Fibroblast of lung (primary cell): ENCODE measurements at regions not wholly inside any gene's neighbourhood (a gene's known extent, or its start where the extent isn't known, plus 50 kb on each side); places are given as distances from the start of the nearest gene placed in this dataset.

Experiments
- DNase-seq, 2 donors: peaks; one replicate each; pipeline versions ENCODE4 v3.0.0 to v3.0.0-alpha.2; 2010; ENCODE audit warnings: low read depth in 2 of 2
- H2AFZ ChIP-seq: 2 replicates; pipeline ENCODE4 v1.5.1; 2012; ENCODE audit warnings: low read length, control low read depth, inconsistent platforms
- H3K27ac ChIP-seq: 2 replicates; pipeline ENCODE4 v1.5.1; 2011; ENCODE audit warnings: low read length, control low read depth; ENCODE audit not compliant: insufficient read depth
- H3K27me3 ChIP-seq: 2 replicates; pipeline ENCODE4 v1.5.1; 2011; ENCODE audit warnings: mild to moderate bottlenecking, low read length; ENCODE audit not compliant: control insufficient read depth, insufficient read depth
- H3K36me3 ChIP-seq: 2 replicates; pipeline ENCODE4 v1.5.1; 2011; ENCODE audit warnings: low read length; ENCODE audit not compliant: control insufficient read depth, insufficient read depth
- H3K4me1 ChIP-seq: 2 replicates; pipeline ENCODE4 v1.5.1; 2011; ENCODE audit warnings: low read length; ENCODE audit not compliant: control insufficient read depth, insufficient read depth; ENCODE audit errors: extremely low read depth
- H3K4me2 ChIP-seq: 2 replicates; pipeline ENCODE4 v1.5.1; 2011; ENCODE audit warnings: low read length, control low read depth; ENCODE audit not compliant: insufficient read depth; ENCODE audit errors: extremely low read depth
- H3K4me3 ChIP-seq, 4 experiments: fragments of 200-600 bp in 1 of 4; sonication (generic) in 1 of 4; replicated peaks in 1 of 4; 2 replicates each; pipeline ENCODE4 v1.5.1; 2011 to 2016; ENCODE audit warnings: low read length in 4 of 4, low read depth in 3 of 4, mild to moderate bottlenecking in 3 of 4, control low read depth in 2 of 4, inconsistent platforms in 1 of 4, mixed read lengths in 1 of 4; ENCODE audit not compliant: insufficient read depth in 1 of 4; ENCODE audit errors: control extremely low read depth in 1 of 4
- H3K79me2 ChIP-seq: 2 replicates; pipeline ENCODE4 v1.5.1; 2012; ENCODE audit warnings: mild to moderate bottlenecking, low read length, inconsistent platforms; ENCODE audit not compliant: control insufficient read depth, insufficient read depth
- H3K9ac ChIP-seq: 2 replicates; pipeline ENCODE4 v1.5.1; 2011; ENCODE audit warnings: mild to moderate bottlenecking, low read length, control low read depth; ENCODE audit not compliant: insufficient read depth
- H3K9me3 ChIP-seq: 2 replicates; pipeline ENCODE4 v1.5.1; 2012; ENCODE audit warnings: low read depth, low read length; ENCODE audit not compliant: control insufficient read depth, insufficient read depth
- H4K20me1 ChIP-seq: 2 replicates; pipeline ENCODE4 v1.5.1; 2011; ENCODE audit warnings: low read length; ENCODE audit not compliant: control insufficient read depth, insufficient read depth; ENCODE audit errors: extremely low read depth
- EZH2 ChIP-seq: IDR thresholded peaks from 2 replicates; pipeline ENCODE4 v1.5.1; 2012; ENCODE audit warnings: low read length, control low read depth, mild to moderate bottlenecking; ENCODE audit errors: missing control alignments
- TF ChIP-seq, protein P1 (sequence below), 2 donors: IDR thresholded peaks in 1 of 2; conservative IDR thresholded peaks in 1 of 2; 1 replicate in 1 of 2; 2 replicates in 1 of 2; pipeline ENCODE4 v1.5.1; 2011 to 2012; ENCODE audit warnings: low read length in 2 of 2, control low read depth in 1 of 2, inconsistent platforms in 1 of 2, low read depth in 1 of 2, mild to moderate bottlenecking in 1 of 2

DNA sequence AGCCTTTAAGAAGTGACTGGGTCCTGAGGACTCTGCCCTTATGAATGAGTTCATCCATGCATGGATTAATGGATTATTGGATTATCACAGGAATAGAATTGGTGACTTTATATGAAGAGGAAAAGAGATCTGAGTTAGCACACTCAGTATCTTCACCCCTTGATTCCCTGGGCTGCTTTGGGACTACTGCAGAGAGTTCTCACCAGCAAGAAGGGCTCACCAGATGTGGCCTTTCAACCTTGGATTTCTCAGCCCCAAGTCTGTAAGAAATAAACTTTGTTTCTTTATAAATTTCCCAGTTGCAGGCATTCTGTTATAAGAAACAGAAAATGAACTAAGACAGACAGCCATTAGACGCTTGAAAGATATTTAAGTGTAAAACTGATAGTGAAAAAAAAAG lies 509.2 kb downstream of the FLRT2 start:
- Histone ChIP-seq H3K27me3 (no peaks in the 10 kb centered on the region), H3K4me1 (no peaks in the 10 kb centered on the region), H4K20me1 (no peaks in the 10 kb centered on the region), H3K79me2 (no peaks in the 10 kb centered on the region), H3K36me3 (no peaks in the 10 kb centered on the region), H3K9me3 (no peaks in the 10 kb centered on the region), H3K27ac (no peak overlapping the region), H2AFZ (no peak overlapping the region), H3K9ac (no peak overlapping the region), H3K4me2 (no peak overlapping the region), H3K4me3 (no peak overlapping the region)
- no peak for DNase-seq
- TF ChIP-seq, protein P1, sequence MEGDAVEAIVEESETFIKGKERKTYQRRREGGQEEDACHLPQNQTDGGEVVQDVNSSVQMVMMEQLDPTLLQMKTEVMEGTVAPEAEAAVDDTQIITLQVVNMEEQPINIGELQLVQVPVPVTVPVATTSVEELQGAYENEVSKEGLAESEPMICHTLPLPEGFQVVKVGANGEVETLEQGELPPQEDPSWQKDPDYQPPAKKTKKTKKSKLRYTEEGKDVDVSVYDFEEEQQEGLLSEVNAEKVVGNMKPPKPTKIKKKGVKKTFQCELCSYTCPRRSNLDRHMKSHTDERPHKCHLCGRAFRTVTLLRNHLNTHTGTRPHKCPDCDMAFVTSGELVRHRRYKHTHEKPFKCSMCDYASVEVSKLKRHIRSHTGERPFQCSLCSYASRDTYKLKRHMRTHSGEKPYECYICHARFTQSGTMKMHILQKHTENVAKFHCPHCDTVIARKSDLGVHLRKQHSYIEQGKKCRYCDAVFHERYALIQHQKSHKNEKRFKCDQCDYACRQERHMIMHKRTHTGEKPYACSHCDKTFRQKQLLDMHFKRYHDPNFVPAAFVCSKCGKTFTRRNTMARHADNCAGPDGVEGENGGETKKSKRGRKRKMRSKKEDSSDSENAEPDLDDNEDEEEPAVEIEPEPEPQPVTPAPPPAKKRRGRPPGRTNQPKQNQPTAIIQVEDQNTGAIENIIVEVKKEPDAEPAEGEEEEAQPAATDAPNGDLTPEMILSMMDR (conservative IDR thresholded peaks at IDR 0.05 in 1 of 2, IDR thresholded peaks at IDR 0.05 in 1 of 2; ENCODE audit: low read depth in 1 of 2, low read length in 2 of 2), result no peak
- no peak for TF ChIP-seq EZH2

GRCh38 chr14:86038387-86039042 lies 508.6 kb downstream of the FLRT2 start:
- peak; percentile 33 to 71 for DNase-seq
- H3K27ac ChIP-seq, result no peak overlapping the region
- H3K4me2 ChIP-seq, result no peak overlapping the region
- H3K9ac ChIP-seq, result no peak overlapping the region
- no peaks in the 10 kb centered on the region for H4K20me1 ChIP-seq
- H3K4me3 ChIP-seq, result no peak overlapping the region
- H3K9me3 ChIP-seq, result no peaks in the 10 kb centered on the region
- H2AFZ ChIP-seq, result no peak overlapping the region
- H3K79me2 ChIP-seq, result no peaks in the 10 kb centered on the region
- no peaks in the 10 kb centered on the region for H3K27me3 ChIP-seq
- H3K4me1 ChIP-seq, result no peaks in the 10 kb centered on the region
- TF ChIP-seq, protein P1 (conservative IDR thresholded peaks at IDR 0.05 in 1 of 2, IDR thresholded peaks at IDR 0.05 in 1 of 2; ENCODE audit: low read depth in 1 of 2, low read length in 2 of 2), result peak; percentile 61 to 92
- TF ChIP-seq EZH2, result no peak
- no peaks in the 10 kb centered on the region for H3K36me3 ChIP-seq

DNA sequence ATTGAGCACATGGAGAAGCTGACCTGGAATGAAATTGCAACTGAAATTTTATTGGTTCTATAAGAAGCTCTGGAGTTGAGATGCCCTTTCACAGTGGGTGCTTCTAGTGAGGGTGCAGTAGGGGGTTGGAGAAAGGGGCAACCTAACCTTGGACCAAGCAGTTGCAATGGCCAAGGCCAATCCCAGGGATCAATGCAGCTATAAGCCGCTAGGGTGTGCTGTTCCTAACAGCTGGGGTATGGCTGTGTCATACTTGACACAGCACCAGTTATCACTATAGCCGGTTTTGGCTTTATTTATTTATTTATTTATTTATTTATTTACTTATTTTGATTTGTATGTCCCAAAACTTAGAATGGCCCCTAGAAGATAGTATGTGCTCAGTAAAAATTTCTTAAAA lies 505.9 kb downstream of the FLRT2 start:
- Histone ChIP-seq H3K27me3 (no peaks in the 10 kb centered on the region), H3K4me2 (no peak overlapping the region), H3K4me1 (no peaks in the 10 kb centered on the region), H3K27ac (no peak overlapping the region), H4K20me1 (no peaks in the 10 kb centered on the region), H3K4me3 (no peak overlapping the region), H3K9ac (no peak overlapping the region), H2AFZ (no peak overlapping the region), H3K9me3 (no peaks in the 10 kb centered on the region), H3K79me2 (no peaks in the 10 kb centered on the region), H3K36me3 (no peaks in the 10 kb centered on the region)
- TF ChIP-seq, protein P1 (conservative IDR thresholded peaks at IDR 0.05 in 1 of 2, IDR thresholded peaks at IDR 0.05 in 1 of 2; ENCODE audit: low read depth in 1 of 2, low read length in 2 of 2), result peak in 1 of 2 donors; percentile 51
- no peak for TF ChIP-seq EZH2
- peak in 1 of 2 donors; percentile 13 for DNase-seq
